ENCODE measurements at regions not wholly inside any gene's neighbourhood (a gene's known extent, or its start where the extent isn't known, plus 50 kb on each side); places are given as distances from the start of the nearest gene placed in this dataset.

DNA sequence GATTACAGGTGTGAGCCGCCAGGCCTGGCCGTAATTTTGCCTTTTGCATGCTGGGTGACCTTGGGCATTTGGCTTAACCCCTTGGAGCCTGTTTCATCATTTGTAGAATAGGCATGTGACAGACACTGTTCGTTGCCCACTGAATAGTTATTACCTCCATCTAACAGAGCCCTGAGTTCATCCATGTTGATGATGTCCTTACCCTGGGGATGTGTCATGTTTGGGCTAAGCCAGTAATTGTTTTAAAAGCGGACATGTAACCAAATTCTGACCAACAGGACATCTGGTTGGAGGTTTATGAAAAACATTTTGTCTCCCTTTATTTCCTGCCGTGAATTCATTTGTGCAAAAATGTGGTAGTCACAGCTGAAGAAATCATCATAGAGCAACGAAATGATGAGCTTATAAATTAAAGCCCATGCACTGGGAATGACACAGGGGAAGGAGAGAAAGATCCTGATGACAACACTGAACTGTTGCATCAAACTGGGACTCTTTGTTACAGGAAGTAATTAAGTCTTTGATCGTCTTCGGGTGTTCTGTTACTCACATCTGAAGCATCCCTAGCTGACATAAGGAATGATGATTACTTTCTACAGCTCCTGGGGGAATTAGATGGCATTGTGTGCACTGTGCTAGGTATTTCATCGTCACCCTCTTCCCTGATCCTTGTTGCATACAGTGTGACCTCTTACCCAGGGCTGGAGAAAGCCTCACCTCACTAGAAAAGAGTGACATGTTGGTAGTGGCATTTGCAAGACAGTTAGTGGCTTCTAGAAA lies 117.8 kb downstream of the FGF18 start:
- H3K27ac ChIP-seq (ENCODE audit: low read length), result no peak overlapping the region
- Mint-ChIP-seq H3K4me1 (no peaks in the 10 kb centered on the region), H3K4me3 (no peak overlapping the region), H3K9me3 (no peaks in the 10 kb centered on the region), H3K36me3 (no peaks in the 10 kb centered on the region), H3K27ac (no peak overlapping the region), H3K27me3 (ENCODE audit: low read depth in 2 of 2) (peaks cover 25 to 52% of the 10 kb centered on the region in 2 donors)
- intact Hi-C loops (cut with micrococcal nuclease), result no loop called here
- ATAC-seq (no peak), DNase-seq (no peak)
- no peaks in the 10 kb centered on the region for H3K4me1 ChIP-seq (ENCODE audit: control insufficient read depth, insufficient read depth, low read length)
- no peaks in the 10 kb centered on the region for H3K36me3 ChIP-seq (ENCODE audit: control insufficient read depth, insufficient read depth, low read length)
- no peaks in the 10 kb centered on the region for H3K9me3 ChIP-seq (ENCODE audit: control insufficient read depth, insufficient read depth, low read length)
- no peak overlapping the region for H3K4me3 ChIP-seq (ENCODE audit: low read length)
- 77% methylated on average over 8 of the region's 9 CpGs for WGBS (ENCODE audit: insufficient coverage)
- no peak for TF ChIP-seq CTCF (IDR thresholded peaks at IDR 0.05)
- H3K27me3 ChIP-seq (ENCODE audit: control insufficient read depth, insufficient read depth, low read length), result no peaks in the 10 kb centered on the region

- H3K4me3 ChIP-seq (ENCODE audit: low read length), result no peak overlapping the region
- H3K4me1 Mint-ChIP-seq, result no peaks in the 10 kb centered on the region
- H3K4me1 ChIP-seq (ENCODE audit: control insufficient read depth, insufficient read depth, low read length), result no peaks in the 10 kb centered on the region
- ATAC-seq (no peak), DNase-seq (no peak)
- intact Hi-C loops (cut with micrococcal nuclease), result no loop called here
- H3K4me3 Mint-ChIP-seq, result no peak overlapping the region
- H3K9me3 Mint-ChIP-seq, result no peaks in the 10 kb centered on the region
- H3K9me3 ChIP-seq (ENCODE audit: control insufficient read depth, insufficient read depth, low read length), result no peaks in the 10 kb centered on the region
- TF ChIP-seq CTCF (IDR thresholded peaks at IDR 0.05), result no peak
- no peaks in the 10 kb centered on the region for H3K36me3 ChIP-seq (ENCODE audit: control insufficient read depth, insufficient read depth, low read length)
- WGBS (ENCODE audit: insufficient coverage), result 97% methylated on average over 2 of the region's 3 CpGs
- H3K27me3 ChIP-seq (ENCODE audit: control insufficient read depth, insufficient read depth, low read length), result no peaks in the 10 kb centered on the region
- no peak overlapping the region for H3K27ac Mint-ChIP-seq
- no peaks in the 10 kb centered on the region for H3K36me3 Mint-ChIP-seq
- H3K27me3 Mint-ChIP-seq (ENCODE audit: low read depth in 2 of 2), result peaks cover 22 to 46% of the 10 kb centered on the region in 2 donors
- H3K27ac ChIP-seq (ENCODE audit: low read length), result no peak overlapping the region
Measured at GRCh38 chr5:171537923-171538537, 118.6 kb downstream of the FGF18 start.

DNA sequence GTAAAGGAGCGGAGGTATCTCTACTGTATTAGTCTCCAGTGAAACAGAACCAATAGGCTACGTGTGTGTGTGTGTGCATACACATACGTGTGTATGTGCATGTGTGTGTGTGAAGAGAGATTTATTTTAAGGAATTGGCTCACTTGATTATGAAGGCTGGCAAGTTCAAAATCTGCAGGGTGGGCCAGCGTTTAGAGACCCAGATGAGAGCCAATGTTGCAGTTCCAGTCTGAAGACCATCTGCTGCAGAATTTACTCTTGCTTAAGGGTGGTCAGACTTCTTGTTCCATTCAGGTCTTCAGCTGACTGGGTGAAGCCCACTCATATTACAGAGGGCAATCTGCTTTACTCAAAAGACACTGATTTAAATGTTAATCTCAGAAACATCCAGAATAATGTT lies 119.2 kb downstream of the FGF18 start:
- no peak overlapping the region for H3K27ac Mint-ChIP-seq
- WGBS (ENCODE audit: insufficient coverage), result 75% methylated on average over 4 of the region's 4 CpGs
- DNase-seq (no peak), ATAC-seq (no peak)
- H3K4me3 ChIP-seq (ENCODE audit: low read length), result no peak overlapping the region
- no peaks in the 10 kb centered on the region for H3K36me3 Mint-ChIP-seq
- no peaks in the 10 kb centered on the region for H3K4me1 Mint-ChIP-seq
- H3K9me3 Mint-ChIP-seq, result no peaks in the 10 kb centered on the region
- H3K27me3 Mint-ChIP-seq (ENCODE audit: low read depth in 2 of 2), result peaks cover 19 to 44% of the 10 kb centered on the region in 2 donors
- H3K9me3 ChIP-seq (ENCODE audit: control insufficient read depth, insufficient read depth, low read length), result no peaks in the 10 kb centered on the region
- H3K36me3 ChIP-seq (ENCODE audit: control insufficient read depth, insufficient read depth, low read length), result no peaks in the 10 kb centered on the region
- no peak for TF ChIP-seq CTCF (IDR thresholded peaks at IDR 0.05)
- intact Hi-C loops (cut with micrococcal nuclease), result no loop called here
- H3K4me1 ChIP-seq (ENCODE audit: control insufficient read depth, insufficient read depth, low read length), result no peaks in the 10 kb centered on the region
- H3K27ac ChIP-seq (ENCODE audit: low read length), result no peak overlapping the region
- H3K27me3 ChIP-seq (ENCODE audit: control insufficient read depth, insufficient read depth, low read length), result no peaks in the 10 kb centered on the region
- H3K4me3 Mint-ChIP-seq, result no peak overlapping the region
